OCI-LY7 (cell line): ENCODE measurements at regions not wholly inside any gene's neighbourhood (a gene's known extent, or its start where the extent isn't known, plus 50 kb on each side); places are given as distances from the start of the nearest gene placed in this dataset.

Experiments
- EZH2phosphoT487 ChIP-seq: fragments of 200-600 bp; sonication (generic); IDR thresholded peaks from 2 replicates; pipeline ENCODE4 v1.6.1; 2018; ENCODE audit warnings: low read depth, borderline replicate concordance, mild to moderate bottlenecking, mixed run types, antibody characterized with exemption, low read length, moderate library complexity, mixed read lengths
- TF ChIP-seq, protein P1 (sequence below): fragments of 200-600 bp; sonication (generic); conservative IDR thresholded peaks from 2 replicates; pipeline ENCODE4 v1.5.1; 2014; ENCODE audit warnings: mild to moderate bottlenecking, antibody characterized with exemption, low read length, moderate library complexity, mixed read lengths

DNA sequence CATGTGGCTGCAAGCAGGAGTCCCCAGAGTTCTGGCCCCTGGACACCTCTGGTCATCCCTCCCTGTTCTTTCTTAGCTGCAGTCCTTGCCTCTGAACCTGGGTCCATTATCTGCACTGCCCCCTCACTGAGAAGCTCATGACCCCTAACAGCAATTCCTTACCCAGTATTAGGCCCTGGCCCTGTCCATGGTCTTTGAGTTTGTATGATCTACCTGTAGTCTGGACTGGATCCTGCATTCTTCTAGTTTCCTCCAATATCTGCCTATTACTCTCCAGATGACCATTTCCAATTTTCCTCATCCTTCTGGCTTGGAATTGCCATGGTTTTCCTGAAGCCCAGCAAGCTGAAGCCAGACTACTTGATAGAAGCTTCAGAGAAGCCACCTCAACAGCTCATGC is 302.4 kb upstream of the HS6ST1 start:
- TF ChIP-seq, protein P1, sequence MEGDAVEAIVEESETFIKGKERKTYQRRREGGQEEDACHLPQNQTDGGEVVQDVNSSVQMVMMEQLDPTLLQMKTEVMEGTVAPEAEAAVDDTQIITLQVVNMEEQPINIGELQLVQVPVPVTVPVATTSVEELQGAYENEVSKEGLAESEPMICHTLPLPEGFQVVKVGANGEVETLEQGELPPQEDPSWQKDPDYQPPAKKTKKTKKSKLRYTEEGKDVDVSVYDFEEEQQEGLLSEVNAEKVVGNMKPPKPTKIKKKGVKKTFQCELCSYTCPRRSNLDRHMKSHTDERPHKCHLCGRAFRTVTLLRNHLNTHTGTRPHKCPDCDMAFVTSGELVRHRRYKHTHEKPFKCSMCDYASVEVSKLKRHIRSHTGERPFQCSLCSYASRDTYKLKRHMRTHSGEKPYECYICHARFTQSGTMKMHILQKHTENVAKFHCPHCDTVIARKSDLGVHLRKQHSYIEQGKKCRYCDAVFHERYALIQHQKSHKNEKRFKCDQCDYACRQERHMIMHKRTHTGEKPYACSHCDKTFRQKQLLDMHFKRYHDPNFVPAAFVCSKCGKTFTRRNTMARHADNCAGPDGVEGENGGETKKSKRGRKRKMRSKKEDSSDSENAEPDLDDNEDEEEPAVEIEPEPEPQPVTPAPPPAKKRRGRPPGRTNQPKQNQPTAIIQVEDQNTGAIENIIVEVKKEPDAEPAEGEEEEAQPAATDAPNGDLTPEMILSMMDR = no peak
- no peak for TF ChIP-seq EZH2phosphoT487
